GM19463 (cell line): ENCODE measurements at regions not wholly inside any gene's neighbourhood (a gene's known extent, or its start where the extent isn't known, plus 50 kb on each side); places are given as distances from the start of the nearest gene placed in this dataset.

Experiments
- ATAC-seq: cut with Tn5 transposase; IDR thresholded peaks from one replicate; pipeline ENCODE4 v1.9.1; 2021; ENCODE audit warnings: mild to moderate bottlenecking, moderate library complexity; ENCODE audit not compliant: unreplicated experiment

DNA sequence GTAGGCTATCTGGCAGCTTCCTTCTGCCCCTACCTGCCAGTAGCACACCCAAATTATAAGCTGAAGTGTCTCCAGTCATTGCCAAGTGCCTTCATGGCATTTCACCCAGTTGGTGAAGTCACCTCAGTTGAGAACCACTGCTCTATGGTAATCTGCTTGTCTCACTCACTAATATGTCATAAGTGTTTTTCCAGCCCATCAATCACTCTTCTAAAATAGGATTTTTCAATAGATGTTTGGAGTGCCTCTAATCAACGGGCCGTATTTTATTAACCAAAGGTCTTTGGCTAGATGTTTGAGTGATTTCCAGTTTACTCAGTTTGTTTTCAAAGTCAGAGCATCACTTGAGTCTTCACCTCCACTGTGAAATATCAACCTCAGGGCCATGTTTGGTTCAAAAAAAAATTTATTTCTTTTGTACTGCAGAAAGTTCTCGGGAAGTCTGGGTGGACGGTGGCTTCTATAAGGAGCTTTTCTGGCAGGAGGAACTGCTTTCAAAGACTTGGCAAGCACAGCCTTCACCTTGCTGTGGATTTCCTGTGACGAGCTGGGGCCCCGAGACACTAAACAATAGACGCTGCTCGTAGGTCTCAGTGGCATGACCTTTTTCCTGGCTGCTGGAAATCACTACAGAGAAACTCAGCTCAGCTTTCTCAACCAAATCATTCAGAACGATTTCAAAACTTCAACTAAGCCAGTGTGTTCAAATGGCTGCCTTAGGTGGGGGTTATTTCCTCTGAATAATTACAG, 95.2 kb upstream of the FOXF1 start:
- ATAC-seq, result no peak

DNA sequence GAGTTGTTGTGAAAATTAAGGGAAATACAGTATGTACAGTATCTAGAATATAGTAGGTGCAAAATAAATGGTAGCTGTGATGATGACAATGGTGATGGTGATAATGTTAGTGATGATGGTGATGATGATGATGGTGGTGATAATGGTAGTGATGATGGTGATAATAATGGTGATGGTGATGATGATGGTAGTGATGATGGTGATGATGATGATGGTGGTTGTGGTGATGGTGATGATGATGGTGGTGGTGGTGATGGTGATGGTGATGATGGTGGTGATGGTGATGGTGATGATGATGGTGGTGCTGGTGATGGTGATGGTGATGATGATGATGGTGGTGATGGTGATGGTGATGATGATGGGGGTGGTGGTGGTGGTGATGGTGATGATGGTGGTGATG, 91.3 kb upstream of the FOXF1 start:
- no peak for ATAC-seq

DNA sequence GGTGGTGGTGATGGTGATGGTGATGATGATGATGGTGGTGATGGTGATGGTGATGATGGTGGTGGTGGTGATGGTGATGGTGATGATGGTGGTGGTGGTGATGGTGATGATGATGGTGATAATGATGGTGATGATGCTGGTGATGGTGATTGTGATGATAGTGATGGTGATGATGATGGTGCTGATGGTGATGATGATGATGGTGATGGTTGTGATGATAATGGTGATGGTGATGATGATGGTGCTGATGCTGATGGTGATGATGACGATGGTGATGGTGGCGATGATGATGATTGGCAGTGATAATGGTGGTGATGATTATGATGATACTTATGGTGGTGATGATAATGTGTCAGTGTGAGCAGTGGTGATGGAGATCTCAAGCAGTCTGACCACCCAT, 90.8 kb upstream of the FOXF1 start:
- ATAC-seq, result no peak

DNA sequence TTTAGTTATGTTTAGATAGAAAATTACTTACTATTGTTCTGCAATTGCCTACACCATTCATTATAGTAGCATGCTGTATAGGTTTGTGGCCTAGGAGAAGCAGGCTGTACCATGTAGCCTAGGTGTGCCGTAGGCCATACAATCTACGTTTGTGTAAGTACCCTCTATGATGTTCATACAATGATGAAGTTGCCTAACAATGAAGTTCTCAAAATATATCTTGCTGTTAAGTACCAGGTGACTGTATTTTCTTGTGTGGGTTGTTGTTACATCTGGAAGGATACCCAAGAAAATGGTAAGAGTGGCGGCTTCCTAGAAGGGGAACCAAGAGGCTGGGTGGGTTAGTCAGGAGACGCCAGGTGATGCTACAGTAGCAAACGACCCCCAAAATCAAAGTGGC, 88.3 kb upstream of the FOXF1 start:
- ATAC-seq, result no peak

DNA sequence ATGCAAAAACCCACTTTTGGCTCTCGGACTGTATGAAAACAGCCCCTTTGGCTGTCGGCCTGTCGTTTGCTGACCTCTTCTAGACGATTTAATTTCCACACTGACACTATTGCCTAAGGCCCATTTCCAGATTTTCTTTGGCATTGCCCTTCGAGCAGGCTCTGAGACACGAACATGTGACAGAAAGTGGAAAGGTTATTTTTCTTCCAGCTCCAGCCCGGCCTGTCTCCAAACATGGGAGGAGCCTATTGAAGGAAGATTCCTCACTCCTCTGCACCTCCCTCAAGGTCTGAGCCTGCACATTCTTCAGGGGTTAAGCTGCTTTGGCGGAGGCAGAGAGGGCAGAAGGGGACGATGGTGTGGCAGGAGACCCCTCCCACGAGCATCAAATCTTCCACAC, 85.9 kb upstream of the FOXF1 start:
- ATAC-seq, result no peak

DNA sequence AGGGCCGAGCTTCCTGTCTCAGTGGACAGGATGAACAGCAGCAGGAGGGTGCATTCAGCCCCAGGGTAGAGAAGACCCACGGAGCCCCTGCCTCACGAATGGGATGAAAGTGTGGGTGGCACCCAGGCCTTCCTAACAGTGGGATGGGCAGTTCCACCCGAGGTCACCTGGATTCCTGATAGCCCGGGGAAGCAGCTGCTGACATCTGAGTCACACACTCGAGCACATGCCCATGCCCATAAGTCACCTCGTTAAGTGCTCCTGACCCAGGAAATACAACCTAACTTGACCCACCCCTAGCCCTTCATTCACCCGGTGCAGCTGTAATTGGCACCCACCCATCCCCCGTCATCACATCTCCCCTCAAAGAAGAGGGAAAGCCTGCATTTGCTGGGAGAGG, 85.3 kb upstream of the FOXF1 start:
- no peak for ATAC-seq

DNA sequence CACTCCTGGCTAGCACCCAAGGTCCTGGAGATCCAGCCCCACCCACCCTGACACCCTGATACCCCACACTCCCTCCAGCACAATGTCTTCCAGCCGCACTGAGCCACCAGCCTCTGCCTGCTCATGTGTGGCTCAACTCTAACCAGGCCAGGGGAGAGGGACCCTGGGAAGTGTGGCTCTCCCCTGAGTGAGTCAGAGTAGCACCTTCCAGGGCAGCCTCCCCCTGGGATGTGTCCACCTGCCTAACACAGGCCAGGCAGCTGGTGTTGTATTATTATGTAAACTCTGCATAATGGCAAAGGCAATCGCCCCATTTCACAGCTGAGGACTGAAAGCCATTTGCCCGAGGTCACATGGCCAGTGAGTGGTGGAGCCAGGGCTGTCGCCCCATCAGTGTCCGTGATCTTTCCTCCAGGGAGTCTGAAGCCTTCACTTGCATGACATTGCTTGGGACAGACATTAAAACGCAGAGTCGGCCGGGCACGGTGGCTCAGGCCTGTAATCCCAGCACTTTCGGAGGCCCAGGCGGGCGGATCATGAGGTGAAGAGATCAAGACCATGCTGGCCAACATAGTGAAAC, 84.2 kb upstream of the FOXF1 start:
- no peak for ATAC-seq

DNA sequence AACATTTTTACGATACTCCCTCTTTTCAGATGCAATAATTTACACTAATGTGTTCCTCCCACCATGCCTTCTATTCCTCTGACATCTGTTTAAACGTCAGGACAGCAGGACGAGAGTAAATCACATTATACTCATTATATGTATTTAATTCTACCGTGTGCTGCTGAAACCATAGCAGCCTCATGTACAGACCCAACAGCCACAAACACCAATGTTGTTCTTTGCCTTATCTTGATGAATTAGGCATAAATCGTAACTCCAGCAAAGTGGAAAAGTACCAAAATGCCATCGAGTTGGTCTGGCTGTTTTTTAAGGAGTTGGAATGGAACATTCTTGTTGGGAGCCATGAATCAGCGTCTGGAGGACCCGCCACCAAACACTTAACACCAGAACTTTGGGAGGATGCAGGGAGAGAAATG, 82.9 kb upstream of the FOXF1 start:
- no peak for ATAC-seq

DNA sequence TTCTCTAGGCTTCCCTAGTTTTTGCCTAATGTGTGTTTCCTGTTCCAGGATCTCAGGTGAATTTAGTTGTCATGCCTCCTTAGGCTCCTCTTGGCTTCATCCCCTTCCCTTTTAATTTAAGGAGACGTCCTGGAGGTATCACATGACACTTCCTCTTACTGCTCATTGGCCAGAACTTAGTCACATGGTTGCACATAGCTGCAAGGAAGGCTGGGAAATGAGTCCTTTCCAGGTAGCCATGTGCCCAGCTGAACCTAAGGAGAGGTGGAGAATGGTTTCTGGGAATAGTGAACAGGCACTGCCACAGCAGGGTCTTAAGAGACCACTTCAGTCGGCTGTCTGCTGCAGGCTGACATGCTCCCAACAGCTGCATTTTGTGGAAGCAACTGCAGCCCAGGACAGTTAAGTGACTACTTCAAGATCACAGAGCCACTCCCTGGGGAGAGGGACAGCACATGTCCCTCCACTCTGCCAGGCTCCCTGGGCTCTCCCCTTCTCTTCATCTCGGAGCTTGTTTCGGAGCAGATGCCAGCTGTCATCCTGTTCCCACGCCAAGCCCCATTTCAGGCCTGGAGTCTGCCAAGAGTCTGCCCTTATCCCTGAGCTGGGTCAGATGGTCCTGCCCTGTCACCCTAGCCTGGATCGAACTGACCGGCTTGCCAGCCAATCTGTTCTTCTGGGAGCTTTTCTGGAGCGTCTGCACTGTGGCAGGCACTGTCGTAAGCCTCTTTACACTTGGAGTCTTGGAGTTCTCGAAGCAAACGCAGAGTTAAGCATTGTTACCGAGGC, 81.4 kb upstream of the FOXF1 start:
- no peak for ATAC-seq

DNA sequence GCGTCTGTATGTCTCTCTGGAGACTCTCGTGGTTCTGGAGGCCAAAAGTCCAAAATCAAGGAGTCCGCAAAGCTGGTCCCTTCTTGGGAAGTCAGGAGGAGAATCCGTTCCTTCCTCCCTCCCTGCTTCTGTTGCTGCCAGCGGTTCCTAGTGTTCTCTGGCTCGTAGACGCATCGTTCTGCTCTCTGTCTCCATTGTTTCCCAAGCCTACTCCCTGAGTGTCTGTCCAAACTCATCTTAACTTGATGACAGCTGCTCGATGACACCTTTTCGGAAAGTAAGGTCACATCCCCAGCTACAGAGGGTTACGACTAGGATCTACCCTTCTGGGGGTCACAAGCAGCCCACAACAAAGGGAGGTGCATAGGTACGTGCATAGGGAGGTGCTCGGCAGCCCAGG, 80.7 kb upstream of the FOXF1 start:
- no peak for ATAC-seq

DNA sequence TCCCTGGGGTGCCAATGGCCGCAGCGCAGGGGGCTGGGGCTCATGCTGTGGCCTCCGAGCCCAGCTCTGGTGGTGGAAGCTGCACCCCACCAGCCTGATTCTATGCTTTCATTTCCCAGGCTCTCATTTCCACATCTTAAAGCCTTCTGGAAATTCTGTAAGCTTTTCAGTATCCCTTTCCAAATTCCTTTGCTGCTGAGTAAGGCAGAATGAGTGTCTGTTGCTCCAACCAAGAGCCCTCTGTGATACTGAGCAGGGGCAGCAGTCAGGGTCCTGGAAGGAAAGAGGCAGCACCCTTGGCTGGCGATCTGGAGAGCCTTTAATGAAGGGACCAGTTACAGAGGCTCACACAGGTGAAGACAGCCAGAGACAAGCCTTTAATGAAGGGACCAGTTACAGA, 79.5 kb upstream of the FOXF1 start:
- no peak for ATAC-seq

DNA sequence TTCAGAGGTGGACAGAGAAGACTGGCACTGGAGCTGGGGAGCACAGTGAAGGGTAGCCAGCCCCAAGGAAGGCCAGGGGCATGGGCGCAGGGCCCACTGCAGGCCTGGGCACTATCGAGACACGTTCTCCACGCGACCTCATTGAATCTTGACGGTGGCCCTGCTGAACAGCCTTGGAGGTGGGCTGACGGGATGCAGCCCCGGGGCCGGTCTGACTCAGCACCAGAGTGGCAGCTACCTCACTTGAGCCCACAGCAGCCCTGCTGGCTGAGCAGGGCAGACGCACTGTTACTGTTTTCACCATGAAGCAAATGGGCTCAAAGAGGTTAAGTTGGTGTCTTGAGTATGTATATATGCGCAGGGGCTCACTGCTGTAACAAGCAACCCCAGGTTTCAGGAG, 78.8 kb upstream of the FOXF1 start:
- no peak for ATAC-seq

DNA sequence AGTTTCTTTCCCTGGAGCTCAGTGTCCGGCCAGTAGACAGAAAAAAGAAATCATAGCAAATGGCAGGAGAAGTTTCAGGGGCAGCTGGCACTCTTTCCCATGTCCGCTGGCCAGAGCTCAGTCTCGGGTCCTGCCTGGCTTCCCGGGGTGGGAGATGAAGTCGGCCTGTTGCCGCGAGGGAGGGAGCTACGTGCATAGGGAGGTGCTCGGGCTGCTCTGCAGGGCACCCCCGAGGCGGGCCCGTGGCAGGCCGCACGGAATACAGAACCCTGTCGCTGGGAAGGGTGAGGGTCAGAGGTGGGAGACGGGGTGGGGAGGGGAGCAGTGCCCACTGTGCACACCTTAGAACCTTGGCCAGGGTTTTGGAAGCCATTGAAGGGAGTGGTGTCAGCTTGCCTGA, 78.3 kb upstream of the FOXF1 start:
- no peak for ATAC-seq

DNA sequence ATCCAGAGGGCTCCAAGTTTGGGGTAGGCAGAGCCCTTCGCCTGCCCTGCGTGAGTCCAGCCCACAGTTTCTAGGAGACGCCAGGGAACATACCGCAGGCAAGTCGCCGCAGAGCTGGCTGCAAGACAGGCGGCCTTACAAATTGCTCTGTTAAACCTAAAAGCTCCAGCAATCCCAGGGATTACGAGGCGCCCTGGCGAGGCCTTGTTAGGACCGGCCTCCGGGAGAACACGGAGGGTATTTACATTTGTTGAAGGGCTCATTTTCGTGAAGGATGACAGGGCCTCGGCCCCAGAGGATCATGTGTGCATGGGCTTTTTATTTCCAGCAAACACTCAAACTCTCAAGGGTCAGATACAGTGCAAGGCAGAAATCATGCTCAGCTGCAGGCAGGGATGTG, 77.6 kb upstream of the FOXF1 start:
- ATAC-seq, result no peak

DNA sequence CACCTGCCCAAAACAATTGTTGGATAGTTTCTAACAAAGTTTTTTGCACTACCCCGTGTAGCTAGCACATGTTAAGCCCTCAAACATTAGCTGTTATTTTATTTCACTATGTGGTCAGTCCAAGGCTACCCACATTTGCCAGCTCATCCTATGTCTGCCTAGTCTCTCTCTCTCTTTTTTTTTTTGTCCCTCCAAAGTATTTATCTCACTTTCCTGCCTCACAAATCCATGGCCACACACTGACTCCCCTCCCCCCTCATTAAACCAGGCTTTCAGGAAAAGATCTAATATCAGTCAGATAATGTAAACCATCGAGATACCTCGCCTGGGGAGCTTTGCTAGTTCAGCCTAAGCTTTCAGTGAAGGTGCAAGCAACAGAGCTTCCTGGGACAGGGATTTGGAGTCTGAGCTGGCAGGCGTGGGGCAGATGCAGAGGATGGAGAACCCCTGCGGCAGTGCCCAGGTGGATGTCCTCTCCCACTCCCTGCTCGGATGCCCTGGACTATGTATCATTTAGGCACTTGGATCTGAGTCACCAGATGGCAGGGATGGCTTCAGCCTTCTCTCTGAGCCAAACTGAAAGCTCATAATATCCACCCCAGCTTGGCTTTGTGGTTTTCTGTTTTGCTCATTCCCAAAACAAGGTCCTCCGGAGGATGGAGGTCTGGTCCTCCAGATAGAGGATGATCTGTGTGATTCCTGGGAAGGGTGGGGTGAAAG, 73.7 kb upstream of the FOXF1 start:
- ATAC-seq, result no peak

DNA sequence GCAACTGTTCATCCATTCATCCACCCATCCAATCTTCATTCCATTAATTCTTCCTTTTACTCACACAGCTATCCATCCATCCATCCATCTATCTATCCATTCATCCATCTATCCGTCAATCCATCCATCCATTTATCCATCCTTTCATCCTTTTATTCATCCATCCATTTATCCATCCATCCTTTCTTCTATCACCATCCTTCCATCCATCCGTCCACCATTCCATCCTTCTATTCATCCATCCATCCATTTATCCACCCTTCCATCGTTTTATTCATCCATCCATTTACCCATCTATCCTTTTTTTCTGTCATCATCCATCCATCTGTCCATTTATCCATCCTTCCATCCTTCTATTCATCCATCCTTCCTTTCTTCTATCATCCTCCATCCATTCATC, 73.0 kb upstream of the FOXF1 start:
- ATAC-seq, result no peak

DNA sequence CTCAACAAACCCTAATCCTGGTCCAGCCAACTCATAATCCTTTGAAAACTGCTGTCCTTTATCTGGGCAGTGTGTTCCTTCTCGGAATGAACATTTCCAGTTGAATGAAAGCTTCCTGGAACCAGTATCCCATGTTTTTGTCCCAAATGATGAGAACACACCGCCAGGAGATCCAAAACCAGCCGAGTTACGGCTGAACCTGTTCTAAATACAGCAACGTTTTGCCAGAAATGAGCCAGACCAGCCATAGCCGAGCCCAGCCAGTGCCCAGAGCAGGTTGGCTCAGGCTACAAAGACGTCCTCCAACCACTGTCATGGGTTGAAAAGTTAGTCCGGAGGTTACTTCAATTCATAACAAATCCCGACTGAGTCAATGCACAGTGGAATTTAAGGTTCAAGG, 67.6 kb upstream of the FOXF1 start:
- no peak for ATAC-seq

DNA sequence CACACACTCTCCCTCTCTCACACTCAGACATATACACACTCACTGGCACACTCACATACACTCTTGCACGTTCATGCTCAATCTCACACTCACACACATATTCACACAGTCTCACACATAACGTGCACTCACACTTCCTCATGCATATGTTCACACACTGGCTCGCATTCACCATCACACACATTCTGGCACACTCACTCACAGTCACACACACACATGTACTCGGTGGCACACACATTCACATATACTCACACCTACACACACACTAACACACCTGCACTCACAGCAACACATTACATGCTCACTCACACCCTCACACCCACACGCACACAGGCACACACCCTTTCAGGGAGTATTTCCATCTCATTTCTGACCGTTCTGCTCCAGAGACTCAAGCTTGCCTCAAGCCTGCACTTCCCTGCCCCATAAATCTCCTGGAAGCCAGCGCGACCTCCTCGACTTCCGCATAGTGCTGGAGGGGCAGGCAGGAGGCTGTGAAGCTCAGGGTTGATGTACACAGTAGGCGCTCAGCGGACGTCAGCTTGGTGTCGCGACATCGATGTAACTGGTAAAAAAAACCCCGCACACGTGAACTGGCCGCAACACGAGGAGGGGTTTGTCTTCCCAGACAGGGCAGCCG, 66.7 kb upstream of the FOXF1 start:
- no peak for ATAC-seq

DNA sequence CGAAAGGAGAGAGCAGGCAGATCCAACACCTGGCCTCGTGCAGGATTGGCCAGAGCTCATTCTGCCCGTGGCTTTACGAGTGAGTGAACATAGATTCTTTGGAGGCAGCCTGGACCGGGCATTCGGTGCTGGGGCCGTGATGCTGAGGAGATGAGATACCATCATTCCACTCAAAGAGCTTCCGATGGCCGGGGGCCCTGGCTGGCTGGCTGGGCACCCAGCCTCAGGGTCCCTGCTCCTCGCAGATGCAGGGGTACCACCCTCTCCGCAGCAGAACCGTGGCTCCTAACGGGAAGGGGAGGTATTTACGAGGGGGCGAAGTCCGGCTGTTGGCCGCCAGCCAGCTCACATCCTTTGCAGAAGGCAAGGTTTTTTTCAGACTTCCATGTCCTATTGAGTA, 66.1 kb upstream of the FOXF1 start:
- no peak for ATAC-seq

DNA sequence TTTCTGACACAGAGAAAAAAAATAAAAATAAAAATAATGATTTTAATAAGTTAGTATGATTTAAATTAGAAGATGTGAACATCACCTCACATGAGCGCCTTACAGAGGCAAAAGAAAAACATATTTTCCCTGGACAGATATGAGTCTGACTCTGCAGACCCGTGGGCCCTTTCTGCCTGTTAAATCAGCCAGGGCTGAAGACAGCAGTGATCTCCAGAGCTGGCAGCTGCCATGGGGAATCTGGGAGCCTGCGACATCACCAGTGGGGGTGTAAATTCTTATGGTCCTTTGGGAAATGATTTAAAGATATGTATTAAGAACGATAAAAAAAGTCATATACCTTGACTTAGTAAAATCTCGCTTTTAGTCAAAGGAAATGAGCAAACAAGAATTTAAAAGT, 65.7 kb upstream of the FOXF1 start:
- ATAC-seq, result no peak

DNA sequence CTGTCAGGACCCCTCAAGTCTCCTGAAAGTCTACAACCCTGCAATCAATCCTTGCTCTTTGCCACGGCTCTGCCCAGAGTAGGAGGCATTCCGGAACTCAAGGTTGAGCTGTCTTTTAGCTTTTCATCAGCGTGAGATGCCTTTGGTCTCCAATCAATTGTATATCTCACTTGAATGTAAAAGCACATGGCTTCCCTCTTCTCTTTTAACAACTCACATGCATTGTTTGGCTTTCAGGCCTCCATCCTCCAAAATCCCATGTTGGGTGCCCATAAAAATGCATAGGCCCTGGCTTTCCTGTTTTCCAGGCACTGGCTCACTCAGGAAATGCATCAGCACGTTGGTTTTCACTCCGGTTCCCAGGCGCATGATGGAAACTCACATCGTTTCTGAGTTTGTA, 64.0 kb upstream of the FOXF1 start:
- no peak for ATAC-seq
